Activated naive CD8-positive, alpha-beta T cell treated with anti-CD3 and anti-CD28 coated beads, Interleukin-2, amount 10 ng/mL, durations not matched to agents 7 days and 5 days (primary cell): ENCODE measurements at regions not wholly inside any gene's neighbourhood (a gene's known extent, or its start where the extent isn't known, plus 50 kb on each side); places are given as distances from the start of the nearest gene placed in this dataset.
A peak's percentile ranks its signal among the peaks of the same experiment; 100 is the strongest.

Experiments
- ATAC-seq: fragments of 150-1000 bp; cut with Tn5 transposase; one replicate; pipeline ENCODE4 v1.10.0; 2021; ENCODE audit warnings: low read depth, moderate library complexity
- POLR2A ChIA-PET: fragments of 350-600 bp; sonication (Branson Sonifier 250); formaldehyde crosslinking; loops from one replicate; lab custom pipeline; 2021; ENCODE audit warnings: antibody characterized with exemption; lab: Charles Lee
- DNase-seq: peaks from one replicate; pipeline ENCODE4 v3.0.0; 2021
- H3K27ac Mint-ChIP-seq: one replicate; pipeline ENCODE4 v1.8.0; 2022; ENCODE audit warnings: mild to moderate bottlenecking, mixed read lengths
- H3K27me3 Mint-ChIP-seq: one replicate; pipeline ENCODE4 v1.8.0; 2022; ENCODE audit warnings: mild to moderate bottlenecking, moderate library complexity, mixed read lengths
- H3K36me3 Mint-ChIP-seq: one replicate; pipeline ENCODE4 v1.8.0; 2021; ENCODE audit warnings: mild to moderate bottlenecking, mixed read lengths
- H3K4me1 Mint-ChIP-seq: one replicate; pipeline ENCODE4 v1.8.0; 2021; ENCODE audit warnings: mixed read lengths
- H3K4me3 Mint-ChIP-seq: one replicate; pipeline ENCODE4 v1.8.0; 2022; ENCODE audit warnings: mild to moderate bottlenecking, moderate library complexity, mixed read lengths
- H3K9me3 Mint-ChIP-seq: one replicate; pipeline ENCODE4 v1.8.0; 2021; ENCODE audit warnings: mixed read lengths

DNA sequence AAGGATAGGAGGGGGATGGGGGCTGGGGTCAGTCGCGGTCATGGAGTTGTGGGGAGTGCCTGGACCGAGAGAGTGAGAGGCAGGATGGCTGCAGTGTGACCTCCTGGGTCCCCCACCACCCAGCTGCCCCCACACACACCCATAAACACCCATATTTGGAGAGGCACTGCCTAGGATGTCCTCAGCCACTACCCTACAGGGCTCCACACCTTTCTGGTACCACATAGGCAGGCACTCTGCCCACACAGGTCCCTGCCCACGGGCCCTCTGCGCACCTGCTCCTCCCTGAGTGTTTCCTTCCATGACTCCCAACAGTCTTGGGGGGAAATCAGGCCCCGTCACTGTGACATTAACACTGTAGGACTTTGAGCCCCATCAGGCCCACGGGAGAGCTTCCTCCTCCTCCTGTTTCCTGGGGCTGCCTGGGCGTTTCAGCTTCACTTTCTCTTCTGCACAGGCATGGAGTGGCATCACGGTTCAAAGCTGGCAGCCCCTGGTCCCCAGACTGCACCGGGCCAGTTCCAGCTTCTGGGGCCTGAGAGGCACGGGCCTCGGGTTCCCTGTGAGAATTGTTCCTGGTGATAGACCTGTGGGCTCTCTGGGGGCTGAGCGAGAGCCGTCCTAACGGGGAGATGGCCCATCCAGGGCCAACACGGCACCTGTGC lies 207.0 kb upstream of the C14orf180 start:
- Mint-ChIP-seq H3K27ac (no peak overlapping the region), H3K4me3 (no peak overlapping the region)

DNA sequence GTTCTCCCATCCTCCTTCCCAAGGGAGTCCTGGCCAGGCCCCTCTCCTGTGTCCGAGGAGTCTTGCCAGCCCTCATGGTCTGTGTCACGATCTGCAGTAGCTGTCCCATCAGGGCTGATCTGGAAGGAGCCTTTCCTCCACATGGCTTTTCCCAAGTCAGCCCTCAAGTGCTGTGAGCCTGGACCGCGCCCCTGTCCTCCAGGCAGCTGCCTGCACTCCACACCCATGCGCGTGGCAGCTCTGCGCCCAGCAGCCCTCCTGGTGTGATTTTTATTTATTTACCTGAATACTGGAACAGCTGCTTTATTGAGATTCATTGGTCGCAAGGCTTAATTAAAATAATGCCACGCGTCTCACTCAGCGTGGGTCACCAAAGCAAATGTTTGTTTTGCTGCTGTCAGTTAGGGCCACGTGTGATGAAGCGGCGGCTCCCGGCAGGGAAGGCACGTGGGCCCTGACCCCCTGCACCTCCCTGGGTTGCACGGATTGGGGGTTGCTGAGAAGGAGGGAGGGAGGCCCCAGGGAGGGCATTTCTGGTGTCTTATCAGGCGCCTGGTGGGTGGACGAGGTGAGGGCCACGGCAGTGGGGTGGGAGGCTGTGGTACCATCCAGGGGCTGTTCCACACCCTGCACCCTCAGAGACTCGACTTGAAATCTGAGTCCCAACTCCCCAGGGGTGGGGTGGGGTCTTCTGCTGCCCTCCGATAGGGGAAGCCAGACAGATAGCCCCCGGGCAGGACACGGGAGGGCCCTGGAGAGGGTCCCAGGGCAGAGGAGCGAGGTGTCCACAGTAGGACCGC lies 206.3 kb upstream of the C14orf180 start:
- H3K27ac Mint-ChIP-seq, result no peak overlapping the region
- H3K4me3 Mint-ChIP-seq, result no peak overlapping the region
- no peaks in the 10 kb centered on the region for H3K27me3 Mint-ChIP-seq
- no peak for ATAC-seq
- H3K9me3 Mint-ChIP-seq, result no peaks in the 10 kb centered on the region
- POLR2A ChIA-PET, result no interaction called here
- DNase-seq, result no peak
- no peaks in the 10 kb centered on the region for H3K4me1 Mint-ChIP-seq
- H3K36me3 Mint-ChIP-seq, result no peaks in the 10 kb centered on the region

More for the DNA sequence above, 207.0 kb upstream of the C14orf180 start:
- Mint-ChIP-seq H3K27me3 (no peaks in the 10 kb centered on the region), H3K4me1 (no peaks in the 10 kb centered on the region), H3K9me3 (no peaks in the 10 kb centered on the region), H3K36me3 (no peaks in the 10 kb centered on the region)
- POLR2A ChIA-PET, result no interaction called here
- ATAC-seq (no peak), DNase-seq (no peak)

DNA sequence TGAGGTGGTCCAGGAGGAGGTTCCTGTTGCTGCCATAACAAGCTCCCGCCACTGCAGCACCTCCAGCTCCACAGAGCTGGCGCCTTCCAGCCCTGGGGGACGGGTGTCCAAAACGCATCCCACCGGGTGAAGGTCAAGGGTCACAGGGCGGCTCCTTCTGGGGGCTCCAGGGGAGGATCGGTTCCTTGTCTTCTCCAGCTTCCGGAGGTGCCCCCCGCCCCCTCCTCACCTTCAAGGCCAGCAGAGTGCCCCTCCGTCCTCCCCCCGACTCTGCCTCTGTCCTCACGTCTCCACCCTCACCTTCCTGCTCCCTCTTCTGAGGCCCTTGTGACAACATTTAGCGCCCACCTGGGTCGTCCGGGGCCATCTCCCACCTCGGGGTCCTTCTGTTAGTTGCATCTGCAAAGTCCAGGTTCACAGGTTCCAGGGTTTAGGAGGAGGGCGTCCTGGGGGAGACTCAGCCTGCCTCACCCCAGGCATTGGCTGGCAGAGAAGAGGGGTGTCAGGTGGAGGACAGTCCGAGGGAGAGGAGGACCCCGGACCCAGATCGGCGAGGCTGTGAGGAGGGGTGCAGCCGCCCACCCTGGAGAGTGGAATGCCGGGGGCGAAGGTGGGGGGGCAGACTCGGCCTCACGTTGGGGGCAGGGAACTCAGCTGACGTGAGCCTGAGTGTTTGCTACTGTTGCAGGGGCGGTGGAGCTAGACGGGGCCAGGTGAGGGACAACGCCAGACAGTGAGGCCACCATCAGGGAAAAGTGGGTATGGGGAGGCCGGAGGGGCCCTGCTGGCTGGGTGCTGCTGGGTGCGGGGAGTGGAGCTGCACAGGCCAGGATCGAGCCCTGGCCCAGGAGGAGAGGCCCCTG lies 205.5 kb upstream of the C14orf180 start:
- Mint-ChIP-seq H3K36me3 (no peaks in the 10 kb centered on the region), H3K9me3 (peaks cover 4% of the 10 kb centered on the region), H3K27me3 (no peaks in the 10 kb centered on the region), H3K4me1 (no peaks in the 10 kb centered on the region), H3K4me3 (no peak overlapping the region), H3K27ac (no peak overlapping the region)
- POLR2A ChIA-PET, result no interaction called here
- no peak for DNase-seq
- ATAC-seq, result no peak

DNA sequence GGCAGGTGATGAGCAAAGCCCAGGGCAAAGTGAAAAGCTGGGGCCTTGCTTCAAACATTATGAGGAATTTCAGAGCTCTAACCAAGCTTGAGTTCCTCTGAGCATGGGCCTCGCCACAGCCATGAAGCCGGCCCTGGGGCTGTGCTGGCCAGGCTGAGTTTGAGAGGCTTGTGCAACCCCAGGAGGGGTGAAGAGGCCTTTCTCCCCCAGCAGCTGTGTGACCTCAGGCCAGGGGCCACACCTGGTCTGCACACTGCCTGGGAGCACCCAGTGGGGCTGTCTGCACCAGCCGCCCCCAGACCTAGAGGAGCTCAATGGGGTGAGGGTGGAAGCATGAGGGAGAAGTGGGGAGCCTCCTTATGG lies 204.9 kb upstream of the C14orf180 start:
- DNase-seq (no peak), ATAC-seq (no peak)
- Mint-ChIP-seq H3K27ac (no peak overlapping the region), H3K4me3 (no peak overlapping the region), H3K36me3 (no peaks in the 10 kb centered on the region), H3K27me3 (no peaks in the 10 kb centered on the region), H3K4me1 (no peaks in the 10 kb centered on the region), H3K9me3 (peaks cover 4% of the 10 kb centered on the region)
- POLR2A ChIA-PET, result no interaction called here

DNA sequence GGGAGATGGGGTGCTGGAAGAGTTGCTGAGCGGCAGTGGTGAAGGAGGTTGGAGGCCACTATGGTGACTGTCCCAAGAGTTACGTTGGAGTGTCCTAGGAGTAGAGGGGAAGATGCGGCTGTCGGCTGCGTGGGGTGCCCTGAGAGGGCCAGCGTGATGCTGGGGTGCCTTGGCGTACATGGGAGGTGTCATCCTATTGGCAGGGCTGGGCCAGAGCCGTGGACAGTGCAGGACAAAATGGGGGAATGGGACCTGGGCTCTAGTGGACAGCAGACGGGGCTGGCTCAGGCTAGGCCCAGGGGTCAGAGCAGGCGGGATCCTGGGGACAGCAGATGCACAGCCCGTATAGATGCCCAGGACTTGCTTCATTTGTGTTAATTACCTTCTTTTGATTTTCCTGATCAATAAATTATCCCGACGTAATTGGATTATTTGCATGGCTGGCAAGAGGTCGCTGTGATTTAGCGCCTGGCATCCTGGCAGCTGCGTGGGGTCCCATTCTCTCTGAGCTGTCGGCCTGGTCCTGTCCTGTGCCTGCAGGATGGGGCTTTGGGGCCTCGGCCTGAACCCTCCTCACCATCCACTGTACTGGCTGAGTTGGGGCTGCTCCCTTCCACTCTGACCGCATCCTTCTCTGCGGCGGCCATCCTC lies 203.9 kb upstream of the C14orf180 start:
- Mint-ChIP-seq H3K36me3 (no peaks in the 10 kb centered on the region), H3K9me3 (peaks cover 4% of the 10 kb centered on the region), H3K4me1 (no peaks in the 10 kb centered on the region), H3K4me3 (no peak overlapping the region), H3K27me3 (no peaks in the 10 kb centered on the region), H3K27ac (no peak overlapping the region)
- ATAC-seq (no peak), DNase-seq (no peak)
- POLR2A ChIA-PET, result no interaction called here

DNA sequence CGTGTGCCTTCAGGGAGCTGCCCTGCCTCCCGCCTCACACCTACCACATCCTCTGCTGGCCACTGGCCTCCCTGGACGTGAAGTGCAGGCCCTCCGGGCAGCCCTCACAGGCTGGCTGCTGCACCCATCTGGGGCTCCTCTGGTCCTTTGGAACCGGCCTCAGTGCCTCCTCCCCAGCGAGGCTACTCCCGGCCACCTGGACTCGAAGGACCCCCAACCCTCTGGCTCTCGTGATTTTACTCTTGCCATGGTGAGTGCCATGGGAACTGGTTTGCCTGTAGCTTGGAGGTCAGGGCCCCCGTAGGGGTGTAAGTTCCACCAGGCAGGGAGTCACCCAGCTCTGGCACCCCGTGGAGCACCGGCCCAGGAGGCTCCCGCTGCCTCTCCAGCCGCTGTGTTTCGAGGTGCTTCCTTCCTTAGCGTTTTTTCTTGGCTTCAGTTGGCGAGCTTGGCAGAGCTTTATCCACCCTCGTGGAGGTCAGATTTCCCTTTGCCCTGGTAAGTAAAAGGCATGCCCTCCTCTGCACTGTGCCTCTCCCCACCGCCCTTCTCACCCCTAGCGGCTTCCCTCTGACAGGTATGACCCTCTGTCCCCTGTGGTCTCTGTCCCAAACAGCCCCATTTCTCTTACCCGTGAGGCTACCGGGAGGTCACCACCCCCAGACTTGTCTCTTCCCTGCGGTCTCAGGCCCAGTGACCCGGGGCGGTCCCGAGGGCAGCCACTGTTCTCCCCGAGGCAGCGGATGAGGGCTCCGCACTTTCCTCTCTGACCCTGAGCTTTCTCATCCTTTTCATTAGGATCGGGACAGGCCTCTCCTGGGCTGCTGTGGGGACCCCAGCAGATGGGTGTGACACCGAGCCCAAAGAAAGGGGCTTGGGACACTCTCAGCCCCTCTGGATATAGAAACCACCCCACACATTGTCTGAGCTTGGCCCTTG lies 203.1 kb upstream of the C14orf180 start:
- H3K27me3 Mint-ChIP-seq, result no peaks in the 10 kb centered on the region
- H3K4me3 Mint-ChIP-seq, result no peak overlapping the region
- DNase-seq, result no peak
- H3K27ac Mint-ChIP-seq, result no peak overlapping the region
- no peaks in the 10 kb centered on the region for H3K36me3 Mint-ChIP-seq
- POLR2A ChIA-PET, result no interaction called here
- no peaks in the 10 kb centered on the region for H3K4me1 Mint-ChIP-seq
- H3K9me3 Mint-ChIP-seq, result peaks cover 7% of the 10 kb centered on the region
- no peak for ATAC-seq

DNA sequence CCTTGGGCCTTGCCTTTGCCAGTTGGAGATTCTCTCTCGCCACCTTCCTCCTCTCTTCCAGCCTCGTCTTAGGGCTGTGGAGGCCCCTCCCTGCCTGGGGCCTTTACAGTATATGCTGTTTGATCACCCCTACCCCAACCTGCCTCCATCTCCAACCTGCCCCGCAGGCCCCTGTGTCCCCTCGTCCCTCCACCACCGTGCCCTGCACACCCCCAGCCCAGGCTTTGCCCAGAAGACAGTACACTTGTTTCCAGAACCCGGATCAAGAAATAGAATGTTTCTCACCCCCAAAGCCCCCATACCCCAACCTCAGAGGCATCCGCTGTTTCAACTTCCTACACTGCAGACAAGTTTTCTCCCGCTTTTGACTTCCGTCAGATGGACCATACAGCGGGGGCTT lies 202.3 kb upstream of the C14orf180 start:
- no peaks in the 10 kb centered on the region for H3K4me1 Mint-ChIP-seq
- POLR2A ChIA-PET, result no interaction called here
- H3K4me3 Mint-ChIP-seq, result no peak overlapping the region
- DNase-seq (no peak), ATAC-seq (no peak)
- no peaks in the 10 kb centered on the region for H3K36me3 Mint-ChIP-seq
- no peak overlapping the region for H3K27ac Mint-ChIP-seq
- peaks cover 2% of the 10 kb centered on the region for H3K27me3 Mint-ChIP-seq
- peaks cover 7% of the 10 kb centered on the region for H3K9me3 Mint-ChIP-seq

DNA sequence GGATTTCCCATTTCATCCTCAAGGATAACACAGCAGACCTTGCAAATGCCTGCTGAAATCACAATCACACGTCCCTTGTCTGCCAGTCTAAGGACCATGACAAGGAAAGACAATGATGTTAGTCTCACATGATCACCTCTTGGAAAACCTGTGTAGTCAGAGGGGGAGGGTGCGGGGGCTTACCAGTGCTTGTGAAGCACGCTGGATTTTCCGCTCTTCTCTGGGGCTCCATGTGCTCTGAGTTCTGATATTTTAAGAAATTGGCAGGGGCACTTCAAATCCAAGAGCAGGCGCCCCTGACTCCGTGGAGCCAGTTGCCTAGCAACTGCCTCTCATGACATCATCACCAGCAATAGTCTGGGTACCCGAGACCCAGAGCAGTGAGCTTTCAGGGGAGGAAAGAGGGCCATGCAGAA lies 200.9 kb upstream of the C14orf180 start:
- H3K9me3 Mint-ChIP-seq, result peaks cover 7% of the 10 kb centered on the region
- H3K27ac Mint-ChIP-seq, result no peak overlapping the region
- no peak for DNase-seq
- POLR2A ChIA-PET, result no interaction called here
- ATAC-seq, result no peak
- H3K4me3 Mint-ChIP-seq, result no peak overlapping the region
- no peaks in the 10 kb centered on the region for H3K4me1 Mint-ChIP-seq
- no peaks in the 10 kb centered on the region for H3K36me3 Mint-ChIP-seq
- H3K27me3 Mint-ChIP-seq, result peaks cover 2% of the 10 kb centered on the region

DNA sequence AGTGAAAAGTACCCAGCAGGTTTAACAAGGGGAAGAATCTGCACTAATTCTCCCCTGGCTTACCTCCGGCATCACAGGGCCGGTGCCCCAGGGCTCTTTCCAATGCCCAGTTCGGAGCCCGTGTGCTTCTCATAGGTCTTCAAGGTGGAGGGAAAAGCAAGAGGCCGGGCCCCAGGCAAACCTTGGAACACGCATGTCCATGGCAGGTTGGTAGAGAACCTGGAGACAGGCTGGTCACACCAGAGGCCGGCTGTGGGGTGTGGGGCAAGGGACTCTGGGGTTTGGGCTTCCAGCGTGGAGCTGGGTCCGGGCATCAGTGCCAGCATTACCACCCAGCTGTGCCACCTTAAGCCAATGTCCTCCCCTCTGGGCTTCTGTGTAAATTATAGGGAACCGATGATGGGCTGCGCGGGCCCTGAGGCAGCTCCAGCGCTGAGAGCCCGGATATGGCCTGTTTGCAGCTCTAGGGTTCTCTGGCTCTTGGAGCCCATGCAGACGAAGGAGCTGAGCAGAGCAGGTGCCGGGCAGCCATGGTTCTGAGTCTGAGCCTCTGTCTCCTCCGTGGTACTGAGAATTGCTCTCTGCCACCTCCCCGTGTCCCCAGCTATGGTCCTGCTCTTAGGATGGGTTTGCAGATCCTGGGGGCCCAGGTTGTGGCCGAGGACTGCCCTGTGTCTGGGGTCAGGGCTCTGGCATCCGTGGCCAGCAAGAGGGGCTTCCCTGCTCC lies 197.0 kb upstream of the C14orf180 start:
- H3K9me3 Mint-ChIP-seq, result peaks cover 7% of the 10 kb centered on the region

DNA sequence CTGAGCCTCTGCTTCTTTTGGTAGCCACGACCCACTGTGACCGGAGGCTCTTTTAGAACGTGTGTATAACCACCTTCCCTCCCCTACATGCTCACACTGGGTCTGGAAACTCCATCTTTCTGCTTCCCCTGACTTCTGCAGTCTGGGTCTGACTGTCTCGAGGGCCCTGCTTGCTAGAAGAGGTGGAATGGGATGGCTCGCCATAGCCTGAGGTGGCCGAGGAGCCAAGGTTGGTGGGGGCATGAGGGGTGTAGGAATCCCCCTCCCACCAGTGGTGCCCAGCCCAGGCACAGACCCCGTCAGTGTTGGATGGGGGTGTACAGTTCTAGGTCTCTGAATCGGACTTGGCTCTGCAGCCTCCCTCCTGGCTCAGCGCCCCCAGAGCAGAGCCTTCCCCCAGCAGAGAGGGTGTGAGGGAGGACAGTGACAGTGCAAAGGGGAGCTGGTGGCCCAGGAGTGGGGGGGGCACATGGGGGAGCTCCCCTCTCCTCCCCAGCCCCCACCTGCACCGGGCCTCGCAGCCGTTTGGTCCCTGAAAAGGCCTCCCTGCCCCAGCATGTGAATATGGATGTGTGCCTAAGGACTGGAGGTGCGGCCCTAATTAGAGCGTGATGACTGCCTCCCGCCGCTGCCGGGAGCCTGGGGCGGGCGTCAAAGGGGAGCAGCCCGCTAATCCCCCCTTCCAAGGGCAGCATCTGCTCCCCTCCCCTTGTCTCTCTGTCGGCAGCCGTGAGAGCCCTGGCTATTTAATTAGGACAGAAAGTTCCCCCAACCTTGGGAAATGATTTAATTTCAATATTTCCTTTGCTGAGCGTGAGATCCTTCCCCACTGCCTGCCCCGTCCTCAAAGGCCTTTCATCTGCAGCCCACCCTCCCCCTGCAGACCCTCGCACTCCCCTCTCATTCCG lies 196.2 kb upstream of the C14orf180 start:
- no peak overlapping the region for H3K4me3 Mint-ChIP-seq
- POLR2A ChIA-PET, result no interaction called here
- H3K27ac Mint-ChIP-seq, result no peak overlapping the region
- DNase-seq, result peak; percentile 13
- H3K4me1 Mint-ChIP-seq, result no peaks in the 10 kb centered on the region
- peaks cover 4% of the 10 kb centered on the region for H3K27me3 Mint-ChIP-seq
- no peak for ATAC-seq
- peaks cover 7% of the 10 kb centered on the region for H3K9me3 Mint-ChIP-seq
- H3K36me3 Mint-ChIP-seq, result no peaks in the 10 kb centered on the region

More for the DNA sequence above, 197.0 kb upstream of the C14orf180 start:
- H3K36me3 Mint-ChIP-seq, result no peaks in the 10 kb centered on the region
- ATAC-seq (no peak), DNase-seq (peak; percentile 17)
- H3K4me1 Mint-ChIP-seq, result no peaks in the 10 kb centered on the region
- POLR2A ChIA-PET, result no interaction called here
- H3K4me3 Mint-ChIP-seq, result no peak overlapping the region
- H3K27ac Mint-ChIP-seq, result no peak overlapping the region
- H3K27me3 Mint-ChIP-seq, result peaks cover 4% of the 10 kb centered on the region

DNA sequence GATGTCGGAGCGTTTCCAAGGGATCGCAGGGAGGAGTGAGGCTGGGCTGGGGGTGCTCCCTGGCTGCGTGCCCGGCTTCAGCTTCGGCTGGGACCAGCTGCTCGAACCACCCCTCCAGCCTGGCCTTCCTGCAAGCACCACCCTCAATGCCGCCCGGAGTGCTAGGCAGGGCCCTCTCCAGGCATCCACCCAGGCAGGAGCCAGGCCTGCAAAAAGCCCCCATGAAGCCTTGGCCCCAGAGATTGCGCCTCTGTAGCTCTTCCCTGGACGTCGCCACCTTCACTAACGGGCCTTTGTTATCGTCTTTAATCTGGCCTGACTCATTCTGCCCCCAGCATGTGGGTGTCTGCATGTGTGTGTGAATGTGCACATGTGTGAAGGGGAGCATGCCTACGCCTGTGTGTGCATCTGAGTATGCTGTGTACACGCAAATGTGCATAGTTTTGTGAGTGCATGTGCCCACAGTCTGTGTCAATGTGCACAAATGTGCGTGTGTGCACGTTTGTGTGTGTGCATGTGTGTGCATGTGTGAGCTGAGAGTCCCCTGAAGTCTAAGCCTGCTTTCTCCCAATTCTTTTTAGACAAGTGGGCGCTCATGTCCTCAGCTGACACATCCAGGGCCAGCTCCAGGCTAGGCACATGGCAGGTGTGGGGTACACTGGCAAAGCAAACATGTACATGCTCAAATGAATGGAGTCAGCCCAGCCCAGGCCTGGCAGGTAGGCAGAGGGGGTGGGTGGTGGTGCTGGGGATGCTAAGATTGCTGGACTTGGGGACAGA lies 195.4 kb upstream of the C14orf180 start:
- peaks cover 2% of the 10 kb centered on the region for H3K9me3 Mint-ChIP-seq
- H3K4me3 Mint-ChIP-seq, result no peak overlapping the region
- DNase-seq (peak; percentile 26), ATAC-seq (no peak)
- no peaks in the 10 kb centered on the region for H3K36me3 Mint-ChIP-seq
- H3K27me3 Mint-ChIP-seq, result peaks cover 4% of the 10 kb centered on the region
- no peak overlapping the region for H3K27ac Mint-ChIP-seq
- no peaks in the 10 kb centered on the region for H3K4me1 Mint-ChIP-seq
- POLR2A ChIA-PET, result no interaction called here
